LNCaP clone FGC (cell line): ENCODE measurements at regions not wholly inside any gene's neighbourhood (a gene's known extent, or its start where the extent isn't known, plus 50 kb on each side); places are given as distances from the start of the nearest gene placed in this dataset.

Experiments
- DNase-seq: peaks from one replicate; pipeline ENCODE4 v3.0.0-alpha.2; 2011; ENCODE audit warnings: low read depth
- H3K4me3 ChIP-seq: 2 replicates; pipeline ENCODE4 v1.5.1; 2011; ENCODE audit warnings: mild to moderate bottlenecking, low read depth, low read length, control low read depth
- TF ChIP-seq, protein P1 (sequence below): IDR thresholded peaks from 2 replicates; pipeline ENCODE4 v1.5.1; 2012; ENCODE audit warnings: mild to moderate bottlenecking; ENCODE audit not compliant: control insufficient read depth, insufficient read depth; ENCODE audit errors: extremely low read depth

DNA sequence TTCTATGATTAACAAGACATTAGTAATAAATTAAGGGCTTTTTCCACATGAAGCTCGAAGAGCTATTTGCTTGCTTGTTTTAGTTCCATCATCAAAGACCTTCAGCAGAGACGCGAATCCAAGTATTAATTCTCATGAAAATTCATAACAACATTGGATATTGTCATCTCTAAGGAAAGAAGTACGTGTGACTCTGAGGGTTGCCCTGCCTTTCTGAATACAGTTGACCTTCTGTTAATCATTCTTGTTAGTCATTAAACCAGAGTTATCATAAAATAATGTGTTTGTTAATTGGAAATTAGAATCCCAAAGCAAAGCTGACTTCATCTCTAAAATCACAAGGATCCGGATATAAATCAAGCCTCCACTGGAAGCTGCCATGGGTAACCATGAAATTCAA, 222.5 kb downstream of the ZNF608 start:
- TF ChIP-seq, protein P1, sequence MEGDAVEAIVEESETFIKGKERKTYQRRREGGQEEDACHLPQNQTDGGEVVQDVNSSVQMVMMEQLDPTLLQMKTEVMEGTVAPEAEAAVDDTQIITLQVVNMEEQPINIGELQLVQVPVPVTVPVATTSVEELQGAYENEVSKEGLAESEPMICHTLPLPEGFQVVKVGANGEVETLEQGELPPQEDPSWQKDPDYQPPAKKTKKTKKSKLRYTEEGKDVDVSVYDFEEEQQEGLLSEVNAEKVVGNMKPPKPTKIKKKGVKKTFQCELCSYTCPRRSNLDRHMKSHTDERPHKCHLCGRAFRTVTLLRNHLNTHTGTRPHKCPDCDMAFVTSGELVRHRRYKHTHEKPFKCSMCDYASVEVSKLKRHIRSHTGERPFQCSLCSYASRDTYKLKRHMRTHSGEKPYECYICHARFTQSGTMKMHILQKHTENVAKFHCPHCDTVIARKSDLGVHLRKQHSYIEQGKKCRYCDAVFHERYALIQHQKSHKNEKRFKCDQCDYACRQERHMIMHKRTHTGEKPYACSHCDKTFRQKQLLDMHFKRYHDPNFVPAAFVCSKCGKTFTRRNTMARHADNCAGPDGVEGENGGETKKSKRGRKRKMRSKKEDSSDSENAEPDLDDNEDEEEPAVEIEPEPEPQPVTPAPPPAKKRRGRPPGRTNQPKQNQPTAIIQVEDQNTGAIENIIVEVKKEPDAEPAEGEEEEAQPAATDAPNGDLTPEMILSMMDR = no peak
- no peak overlapping the region for H3K4me3 ChIP-seq
- no peak for DNase-seq

DNA sequence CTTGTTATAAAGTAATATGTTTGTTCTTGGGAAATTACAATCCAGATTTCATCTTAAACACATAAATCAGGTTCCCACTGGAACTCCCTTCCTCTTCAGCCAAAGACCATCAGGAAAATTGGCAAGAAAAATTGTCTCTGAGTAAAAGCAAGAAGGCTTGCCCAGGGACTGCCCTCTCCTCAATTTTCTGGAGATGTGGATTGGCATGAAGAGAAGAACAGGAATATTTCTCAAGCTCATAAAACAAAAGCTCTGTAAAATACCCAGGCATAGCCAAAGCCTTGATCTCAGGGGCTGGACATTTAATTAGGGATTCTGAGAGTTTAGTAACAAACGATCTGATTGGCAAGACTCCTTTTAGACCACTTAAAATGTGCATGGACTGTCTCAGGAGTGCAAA, 223.4 kb downstream of the ZNF608 start:
- H3K4me3 ChIP-seq = no peak overlapping the region
- peak; percentile 53 for DNase-seq
- TF ChIP-seq, protein P1 = no peak

DNA sequence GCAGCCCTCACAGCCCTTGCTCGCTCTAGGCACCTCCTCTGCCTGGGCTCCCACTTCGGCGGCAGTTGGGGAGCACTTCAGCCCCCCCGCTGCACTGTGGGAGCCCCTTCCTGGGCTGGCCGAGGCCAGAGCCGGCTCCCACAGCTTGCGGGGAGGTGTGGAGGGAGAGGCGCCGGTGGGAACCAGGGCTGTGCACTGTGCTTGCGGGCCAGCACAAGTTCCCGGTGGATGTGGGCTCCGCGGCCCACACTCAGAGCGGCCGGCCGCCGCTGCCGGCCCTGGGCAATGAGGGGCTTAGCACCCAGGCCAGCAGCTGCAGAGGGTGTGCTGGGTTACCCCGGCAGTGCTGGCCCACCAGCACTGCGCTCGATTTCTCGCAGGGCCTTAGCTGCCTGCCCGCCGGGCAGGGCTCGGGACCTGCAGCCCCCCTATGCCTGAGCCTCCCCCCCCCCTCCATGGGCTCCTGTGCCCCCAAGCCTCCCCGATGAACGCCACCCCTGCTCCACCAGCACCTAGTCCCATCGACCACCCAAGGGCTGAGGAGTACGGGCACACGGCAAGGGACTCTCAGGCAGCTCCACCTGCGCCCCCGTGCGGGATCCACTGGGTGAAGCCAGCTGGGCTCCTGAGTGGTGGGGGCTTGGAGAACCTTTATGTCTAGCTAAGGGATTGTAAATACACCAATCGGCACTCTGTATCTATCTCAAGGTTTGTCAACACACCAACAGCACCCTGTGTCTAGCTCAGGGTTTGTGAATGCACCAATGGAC, 224.8 kb downstream of the ZNF608 start:
- TF ChIP-seq, protein P1 = no peak
- no peak overlapping the region for H3K4me3 ChIP-seq
- DNase-seq = no peak

DNA sequence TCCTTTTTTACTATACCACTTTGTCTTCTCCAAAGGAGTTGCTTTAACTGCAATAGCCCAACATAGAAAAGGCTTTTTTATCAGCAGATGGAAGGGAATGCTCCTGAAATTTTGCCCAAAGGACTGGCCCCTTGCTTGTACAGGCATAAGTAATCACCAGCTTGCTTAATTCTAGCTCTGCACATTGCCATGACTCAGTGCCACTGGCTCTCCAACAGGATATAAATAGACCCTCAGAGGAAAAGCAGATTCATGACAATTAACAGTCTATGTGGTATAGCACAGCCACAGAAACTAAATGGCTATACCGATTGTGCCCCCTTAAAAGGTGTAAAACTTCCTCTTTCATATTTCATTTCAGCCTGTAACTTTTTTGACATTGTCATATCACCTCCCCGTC, 227.0 kb downstream of the ZNF608 start:
- DNase-seq = no peak
- H3K4me3 ChIP-seq = no peak overlapping the region
- TF ChIP-seq, protein P1 = no peak

DNA sequence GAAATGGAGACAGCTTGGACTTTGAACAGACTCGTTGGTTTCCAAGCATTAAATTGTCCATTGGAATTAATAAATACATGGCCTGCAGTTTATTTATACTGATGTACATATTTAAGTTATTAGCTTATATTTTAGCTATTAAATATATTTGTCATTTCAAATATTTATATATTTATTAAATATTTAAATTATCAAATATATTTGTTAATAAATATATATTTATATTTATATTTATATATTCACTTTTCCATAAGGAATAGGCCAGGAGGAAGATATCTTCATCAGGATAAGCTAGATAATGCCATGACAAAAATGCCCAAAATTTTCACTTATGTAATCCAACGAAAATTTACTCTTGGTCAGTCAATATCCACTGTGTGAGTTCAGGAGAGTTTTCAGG, 229.9 kb downstream of the ZNF608 start:
- no peak for DNase-seq
- no peak overlapping the region for H3K4me3 ChIP-seq
- TF ChIP-seq, protein P1 = no peak

DNA sequence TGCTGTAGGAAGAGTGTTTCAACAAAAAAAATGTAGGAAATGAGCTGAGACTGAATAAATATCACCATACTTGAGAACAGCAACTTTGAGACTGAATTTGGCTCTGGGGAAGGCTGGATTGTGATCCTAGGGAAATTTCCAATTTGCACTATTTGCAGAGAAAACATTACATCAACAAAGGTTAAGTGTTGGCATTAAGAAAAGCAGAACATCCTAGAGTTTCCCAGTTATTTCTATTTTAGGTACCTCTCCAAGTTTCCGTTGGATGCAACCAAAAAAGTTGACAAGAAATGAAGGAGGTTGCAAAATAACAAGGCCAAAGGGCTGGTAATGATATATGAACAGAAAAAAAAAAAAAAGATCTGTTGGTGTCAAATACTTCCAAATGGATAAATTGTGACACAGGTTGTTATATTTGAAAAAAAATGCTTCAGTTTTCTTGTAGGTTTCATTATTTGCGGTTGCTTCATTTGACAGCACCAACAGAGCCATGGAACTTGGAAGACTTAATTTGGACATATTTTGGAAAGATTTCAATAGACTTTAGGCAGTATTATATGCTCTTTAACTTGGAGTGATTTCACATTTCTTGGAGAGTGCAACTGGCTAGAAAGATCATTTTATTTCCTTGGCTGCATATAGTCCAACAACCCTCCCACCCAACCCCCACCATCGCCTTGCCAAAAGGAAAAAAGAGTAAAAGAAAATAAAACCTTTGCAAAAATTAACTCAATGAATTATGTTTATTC, 230.8 kb downstream of the ZNF608 start:
- DNase-seq = no peak
- H3K4me3 ChIP-seq = no peak overlapping the region
- TF ChIP-seq, protein P1 = no peak
